ENCODE measurements at regions not wholly inside any gene's neighbourhood (a gene's known extent, or its start where the extent isn't known, plus 50 kb on each side); places are given as distances from the start of the nearest gene placed in this dataset.

DNA sequence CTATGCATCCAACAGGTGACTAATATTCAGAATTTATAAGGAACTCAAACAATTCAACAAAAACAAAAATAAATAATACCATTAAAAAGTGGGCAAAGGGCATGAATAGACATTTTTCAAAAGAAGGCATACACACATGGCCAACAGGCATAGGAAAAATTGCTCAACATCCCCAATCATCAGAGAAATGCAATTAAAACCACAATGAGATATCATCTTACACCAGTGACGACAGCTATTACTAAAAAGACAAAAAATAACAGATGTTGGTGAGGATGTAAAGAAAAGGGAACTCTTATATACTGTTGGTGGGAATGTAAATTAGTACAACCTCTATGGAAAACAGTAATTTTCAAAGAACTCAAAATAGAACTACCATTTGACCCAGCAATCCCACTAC is 250.4 kb upstream of the N4BP1 start:
- BruUV-seq (replicated peaks): no TSS peak
- intact Hi-C loops (cut with micrococcal nuclease): loop anchor here (10.0 kb wide), 1 partner anchor 394 kb away; no protein-coding TSS in a partner anchor
- no peak overlapping the region for H3K27ac ChIP-seq (ENCODE audit: low read depth, low read length)
- H3K4me3 ChIP-seq (replicated peaks in 1 of 2; ENCODE audit: low read depth in 1 of 2, low read length in 2 of 2): no peak overlapping the region
- H2AFZ ChIP-seq (ENCODE audit: low read depth, low read length, poor library complexity, severe bottlenecking): no peak overlapping the region
- H4K20me1 ChIP-seq (ENCODE audit: insufficient read depth): no peaks in the 10 kb centered on the region
- TF ChIP-seq SRF (IDR thresholded peaks at IDR 0.05; ENCODE audit: low read depth) (no peak), SP1 (IDR thresholded peaks at IDR 0.05; ENCODE audit: low read depth) (no peak), ZFX (IDR thresholded peaks at IDR 0.05) (no peak), ZNF274 (IDR thresholded peaks at IDR 0.05; ENCODE audit: low read depth, low read length) (no peak), EZH2phosphoT487 (IDR thresholded peaks at IDR 0.05; ENCODE audit: borderline replicate concordance) (no peak)
- TF ChIP-seq, protein P1, sequence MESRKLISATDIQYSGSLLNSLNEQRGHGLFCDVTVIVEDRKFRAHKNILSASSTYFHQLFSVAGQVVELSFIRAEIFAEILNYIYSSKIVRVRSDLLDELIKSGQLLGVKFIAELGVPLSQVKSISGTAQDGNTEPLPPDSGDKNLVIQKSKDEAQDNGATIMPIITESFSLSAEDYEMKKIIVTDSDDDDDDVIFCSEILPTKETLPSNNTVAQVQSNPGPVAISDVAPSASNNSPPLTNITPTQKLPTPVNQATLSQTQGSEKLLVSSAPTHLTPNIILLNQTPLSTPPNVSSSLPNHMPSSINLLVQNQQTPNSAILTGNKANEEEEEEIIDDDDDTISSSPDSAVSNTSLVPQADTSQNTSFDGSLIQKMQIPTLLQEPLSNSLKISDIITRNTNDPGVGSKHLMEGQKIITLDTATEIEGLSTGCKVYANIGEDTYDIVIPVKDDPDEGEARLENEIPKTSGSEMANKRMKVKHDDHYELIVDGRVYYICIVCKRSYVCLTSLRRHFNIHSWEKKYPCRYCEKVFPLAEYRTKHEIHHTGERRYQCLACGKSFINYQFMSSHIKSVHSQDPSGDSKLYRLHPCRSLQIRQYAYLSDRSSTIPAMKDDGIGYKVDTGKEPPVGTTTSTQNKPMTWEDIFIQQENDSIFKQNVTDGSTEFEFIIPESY (IDR thresholded peaks at IDR 0.05; ENCODE audit: extremely low read depth, insufficient replicate concordance, low read length): no peak
- TF ChIP-seq, protein P2, sequence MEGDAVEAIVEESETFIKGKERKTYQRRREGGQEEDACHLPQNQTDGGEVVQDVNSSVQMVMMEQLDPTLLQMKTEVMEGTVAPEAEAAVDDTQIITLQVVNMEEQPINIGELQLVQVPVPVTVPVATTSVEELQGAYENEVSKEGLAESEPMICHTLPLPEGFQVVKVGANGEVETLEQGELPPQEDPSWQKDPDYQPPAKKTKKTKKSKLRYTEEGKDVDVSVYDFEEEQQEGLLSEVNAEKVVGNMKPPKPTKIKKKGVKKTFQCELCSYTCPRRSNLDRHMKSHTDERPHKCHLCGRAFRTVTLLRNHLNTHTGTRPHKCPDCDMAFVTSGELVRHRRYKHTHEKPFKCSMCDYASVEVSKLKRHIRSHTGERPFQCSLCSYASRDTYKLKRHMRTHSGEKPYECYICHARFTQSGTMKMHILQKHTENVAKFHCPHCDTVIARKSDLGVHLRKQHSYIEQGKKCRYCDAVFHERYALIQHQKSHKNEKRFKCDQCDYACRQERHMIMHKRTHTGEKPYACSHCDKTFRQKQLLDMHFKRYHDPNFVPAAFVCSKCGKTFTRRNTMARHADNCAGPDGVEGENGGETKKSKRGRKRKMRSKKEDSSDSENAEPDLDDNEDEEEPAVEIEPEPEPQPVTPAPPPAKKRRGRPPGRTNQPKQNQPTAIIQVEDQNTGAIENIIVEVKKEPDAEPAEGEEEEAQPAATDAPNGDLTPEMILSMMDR (IDR thresholded peaks at IDR 0.05 in 2 of 3, conservative IDR thresholded peaks at IDR 0.05 in 1 of 3; ENCODE audit: borderline replicate concordance in 1 of 3, insufficient read depth in 1 of 3, low read depth in 2 of 3, low read length in 2 of 3): no peak
- RAD21 ChIA-PET (ENCODE audit: low non-redundant PET in 1 of 2, low total read pairs in 2 of 2, uncharacterized antibody in 2 of 2, unreplicated experiment in 2 of 2): no interaction called here
- no peak for DNase-seq (ENCODE audit: low read depth, low spot score)
- no peaks in the 10 kb centered on the region for H3K9me2 ChIP-seq (ENCODE audit: insufficient read depth)
- no peak overlapping the region for H3K4me2 ChIP-seq (ENCODE audit: low read length)
- peaks cover 29% of the 10 kb centered on the region for H3K27me3 ChIP-seq (ENCODE audit: insufficient read depth, low read length)
- H3K9ac ChIP-seq (ENCODE audit: low read length): no peak overlapping the region
- no peak for ATAC-seq
- POLR2A ChIA-PET: no interaction called here
- peaks cover 0 to 4% of the 10 kb centered on the region in 2 experiments; a peak in 1 of 4 replicates for H3K4me1 ChIP-seq (ENCODE audit: control insufficient read depth in 1 of 2, insufficient read depth in 2 of 2, low read length in 2 of 2)
- CTCF ChIA-PET: no interaction called here
- no peaks in the 10 kb centered on the region for H3K36me3 ChIP-seq (ENCODE audit: control insufficient read depth in 1 of 2, insufficient read depth in 2 of 2, low read length in 2 of 2)
- H3K9me3 ChIP-seq (ENCODE audit: control insufficient read depth in 1 of 2, insufficient read depth in 1 of 2, low read depth in 1 of 2, low read length in 2 of 2): no peaks in the 10 kb centered on the region
- no peaks in the 10 kb centered on the region for H3K79me2 ChIP-seq (ENCODE audit: insufficient read depth, low read length)
